NCI-H2227 (cell line): ENCODE measurements at regions not wholly inside any gene's neighbourhood (a gene's known extent, or its start where the extent isn't known, plus 50 kb on each side); places are given as distances from the start of the nearest gene placed in this dataset.
"Not testable (repeated sequence)": the region's sequence is repeated elsewhere in the genome, so short reads cannot be mapped to it uniquely, and the experiment has no call there.

Experiments
- DNase-seq: peaks from one replicate; lab custom pipeline; 2025; ENCODE audit not compliant: unreplicated experiment; lab: John Stamatoyannopoulos, UW

GRCh38 chr11:23730307-23730998 lies 766.4 kb upstream of the LUZP2 start:
- no peak for DNase-seq

- DNase-seq = no peak
These were observed 764.8 kb upstream of the LUZP2 start for GRCh38 chr11:23732026-23732425.

GRCh38 chr11:23746896-23747295 lies 750.0 kb upstream of the LUZP2 start:
- DNase-seq = no peak

- no peak for DNase-seq
These were observed 747.0 kb upstream of the LUZP2 start for GRCh38 chr11:23749762-23750430.

- DNase-seq = no peak
These were observed 745.6 kb upstream of the LUZP2 start for GRCh38 chr11:23751280-23751679.

- no peak for DNase-seq
These were observed 741.8 kb upstream of the LUZP2 start for GRCh38 chr11:23755076-23755475.

GRCh38 chr11:23755769-23756168 lies 741.1 kb upstream of the LUZP2 start:
- no peak for DNase-seq

GRCh38 chr11:23759489-23759888 lies 737.4 kb upstream of the LUZP2 start:
- DNase-seq = no peak

GRCh38 chr11:23764286-23764685 lies 732.6 kb upstream of the LUZP2 start:
- no peak for DNase-seq

- no peak for DNase-seq
These were observed 731.1 kb upstream of the LUZP2 start for GRCh38 chr11:23765682-23766252.

GRCh38 chr11:23767576-23767975 lies 729.3 kb upstream of the LUZP2 start:
- no peak for DNase-seq

GRCh38 chr11:23769214-23769613 lies 727.6 kb upstream of the LUZP2 start:
- DNase-seq = no peak

GRCh38 chr11:23772081-23772480 lies 724.8 kb upstream of the LUZP2 start:
- no peak for DNase-seq

- DNase-seq = no peak
These were observed 717.9 kb upstream of the LUZP2 start for GRCh38 chr11:23778971-23779370.

- DNase-seq = no peak
These were observed 716.6 kb upstream of the LUZP2 start for GRCh38 chr11:23780231-23780630.

GRCh38 chr11:23781803-23782560 lies 714.9 kb upstream of the LUZP2 start:
- no peak for DNase-seq

GRCh38 chr11:23786974-23787373 lies 709.9 kb upstream of the LUZP2 start:
- not testable (repeated sequence) for DNase-seq

GRCh38 chr11:23789200-23789853 lies 707.5 kb upstream of the LUZP2 start:
- no peak for DNase-seq

- no peak for DNase-seq
These were observed 706.9 kb upstream of the LUZP2 start for GRCh38 chr11:23789938-23790371.

GRCh38 chr11:23797624-23798419 lies 699.0 kb upstream of the LUZP2 start:
- DNase-seq = no peak
